Subcutaneous abdominal adipose tissue (tissue), 5 donors: ENCODE measurements at regions not wholly inside any gene's neighbourhood (a gene's known extent, or its start where the extent isn't known, plus 50 kb on each side); places are given as distances from the start of the nearest gene placed in this dataset.
"Not testable (repeated sequence)": the region's sequence is repeated elsewhere in the genome, so short reads cannot be mapped to it uniquely, and the experiment has no call there.

Source experiments
- H3K27ac ChIP-seq: one replicate; pipeline ENCODE4 v1.7.0; 2013; ENCODE audit warnings: low read depth, mild to moderate bottlenecking, inconsistent platforms, low read length, moderate library complexity
- H3K27me3 ChIP-seq, 5 donors: one replicate each; pipeline ENCODE4 v1.7.0; 2013; ENCODE audit warnings: low read length in 5 of 5, inconsistent platforms in 1 of 5; ENCODE audit not compliant: control insufficient read depth in 5 of 5, insufficient read depth in 4 of 5
- H3K36me3 ChIP-seq, 5 donors: one replicate each; pipeline ENCODE4 v1.7.0; 2013; ENCODE audit warnings: low read length in 5 of 5; ENCODE audit not compliant: control insufficient read depth in 5 of 5, insufficient read depth in 5 of 5
- H3K4me1 ChIP-seq, 5 donors: one replicate each; pipeline ENCODE4 v1.7.0; 2013; ENCODE audit warnings: low read length in 5 of 5, mild to moderate bottlenecking in 3 of 5, moderate library complexity in 1 of 5; ENCODE audit not compliant: control insufficient read depth in 5 of 5, insufficient read depth in 5 of 5
- H3K4me3 ChIP-seq, 5 donors: one replicate each; pipeline ENCODE4 v1.7.0; 2013; ENCODE audit warnings: low read length in 5 of 5, low read depth in 1 of 5
- H3K9ac ChIP-seq, 5 donors: one replicate each; pipeline ENCODE4 v1.7.0; 2013; ENCODE audit warnings: low read length in 5 of 5, mild to moderate bottlenecking in 4 of 5, moderate library complexity in 3 of 5
- H3K9me3 ChIP-seq, 5 donors: one replicate each; pipeline ENCODE4 v1.7.0; 2013; ENCODE audit warnings: low read length in 5 of 5; ENCODE audit not compliant: control insufficient read depth in 5 of 5
- donor health status: healthy.
- donor health status: healthy.
- donor health status: healthy.
- donor health status: healthy.
- donor health status: healthy.

- H3K36me3 ChIP-seq: no peaks in the 10 kb centered on the region
- no peaks in the 10 kb centered on the region for H3K27me3 ChIP-seq
- no peak overlapping the region for H3K4me3 ChIP-seq
- no peak overlapping the region for H3K27ac ChIP-seq
- H3K9me3 ChIP-seq: no peaks in the 10 kb centered on the region
- H3K4me1 ChIP-seq: no peaks in the 10 kb centered on the region
- no peak overlapping the region for H3K9ac ChIP-seq
Measured at GRCh38 chr9:18317896-18318295, 156.1 kb upstream of the ADAMTSL1 start.

- no peaks in the 10 kb centered on the region for H3K36me3 ChIP-seq
- H3K9ac ChIP-seq: no peak overlapping the region
- H3K27me3 ChIP-seq: no peaks in the 10 kb centered on the region
- no peak overlapping the region for H3K4me3 ChIP-seq
- H3K27ac ChIP-seq: no peak overlapping the region
- no peaks in the 10 kb centered on the region for H3K9me3 ChIP-seq
- H3K4me1 ChIP-seq: no peaks in the 10 kb centered on the region
Measured at GRCh38 chr9:18319918-18320445, 154.0 kb upstream of the ADAMTSL1 start.

DNA sequence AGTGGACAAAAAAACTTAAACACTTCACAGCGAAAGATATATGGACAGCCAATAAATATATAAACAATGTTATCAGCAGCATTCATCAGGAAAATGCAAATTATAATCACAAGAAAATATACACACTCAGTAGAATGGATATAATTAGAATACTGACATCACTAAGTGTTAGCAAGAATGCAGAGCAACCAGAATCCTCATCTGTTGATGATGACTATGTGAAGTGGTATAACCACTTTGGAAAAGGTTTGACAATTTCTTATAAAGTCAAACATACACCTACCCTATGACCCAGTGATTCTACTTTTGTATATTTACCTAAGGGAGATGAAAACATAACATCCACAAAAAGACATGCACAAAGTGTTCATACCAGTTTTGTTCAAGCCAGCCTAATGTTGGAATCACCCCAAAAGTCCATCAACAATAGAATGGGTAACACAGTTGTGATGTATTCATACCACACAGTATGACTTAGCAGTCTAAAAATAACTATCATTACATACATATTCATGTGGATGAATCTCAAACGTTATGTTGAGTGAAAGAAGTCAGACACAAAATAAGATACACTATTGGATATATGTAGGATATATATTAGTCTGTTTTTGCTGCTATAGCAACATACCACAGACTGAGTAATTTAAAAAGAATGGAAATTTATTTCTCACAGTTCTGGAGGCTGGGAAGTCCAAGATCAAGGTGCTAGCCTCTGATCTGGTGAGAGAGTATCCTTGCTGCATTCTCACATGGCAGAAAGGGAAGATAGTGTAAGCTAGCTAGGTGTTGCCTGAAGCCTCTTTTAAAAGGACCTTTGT, 148.8 kb upstream of the ADAMTSL1 start:
- H3K9ac ChIP-seq: no peak overlapping the region
- no peak overlapping the region for H3K27ac ChIP-seq
- H3K27me3 ChIP-seq: no peaks in the 10 kb centered on the region
- no peaks in the 10 kb centered on the region for H3K36me3 ChIP-seq
- H3K9me3 ChIP-seq: no peaks in the 10 kb centered on the region
- H3K4me3 ChIP-seq: no peak overlapping the region
- H3K4me1 ChIP-seq: peaks cover 0 to 4% (median 0%) of the 10 kb centered on the region in 5 donors

DNA sequence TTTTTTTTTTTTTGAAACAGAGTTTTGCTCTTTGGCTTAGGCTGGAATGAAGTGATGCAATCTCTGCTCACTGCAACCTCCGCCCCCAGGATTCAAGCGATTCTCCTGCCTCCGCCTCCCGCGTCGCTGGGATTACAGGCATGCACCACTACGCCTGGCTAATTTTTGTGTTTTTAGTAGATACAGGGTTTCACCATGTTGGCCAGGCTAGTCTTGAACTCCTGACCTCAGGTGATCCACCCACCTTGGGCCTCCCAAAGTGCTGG, 148.3 kb upstream of the ADAMTSL1 start:
- H3K9ac ChIP-seq, H3K4me1 ChIP-seq, H3K27ac ChIP-seq, H3K27me3 ChIP-seq, H3K9me3 ChIP-seq, H3K4me3 ChIP-seq, H3K36me3 ChIP-seq: not testable (repeated sequence)

DNA sequence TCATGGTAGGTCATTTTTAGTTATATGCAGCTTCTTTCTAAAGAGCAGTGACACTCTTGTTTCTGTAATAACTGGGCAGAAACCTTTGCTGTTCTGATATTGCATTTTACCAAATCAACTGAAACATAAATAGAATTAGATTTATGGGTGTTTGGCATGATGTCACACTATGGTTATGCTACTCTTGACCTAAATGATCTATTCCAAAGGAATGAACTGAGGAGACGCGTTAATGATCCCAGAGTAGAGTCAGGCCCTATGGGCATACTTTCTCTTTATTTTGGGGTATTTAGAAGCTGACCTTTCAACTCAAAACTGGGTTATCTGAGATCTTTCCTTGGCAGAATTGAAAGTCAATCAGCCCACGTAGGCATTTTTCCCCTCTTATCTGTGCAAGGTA, 146.8 kb upstream of the ADAMTSL1 start:
- peaks cover 0 to 8% (median 0%) of the 10 kb centered on the region in 5 donors for H3K4me1 ChIP-seq
- no peak overlapping the region for H3K27ac ChIP-seq
- no peak overlapping the region for H3K4me3 ChIP-seq
- no peaks in the 10 kb centered on the region for H3K36me3 ChIP-seq
- H3K9ac ChIP-seq: no peak overlapping the region
- no peaks in the 10 kb centered on the region for H3K27me3 ChIP-seq
- H3K9me3 ChIP-seq: no peaks in the 10 kb centered on the region

- no peaks in the 10 kb centered on the region for H3K36me3 ChIP-seq
- H3K4me1 ChIP-seq: peaks cover 0 to 14% (median 0%) of the 10 kb centered on the region in 5 donors
- no peak overlapping the region for H3K4me3 ChIP-seq
- no peak overlapping the region for H3K27ac ChIP-seq
- H3K27me3 ChIP-seq: no peaks in the 10 kb centered on the region
- H3K9me3 ChIP-seq: no peaks in the 10 kb centered on the region
- no peak overlapping the region for H3K9ac ChIP-seq
Measured at GRCh38 chr9:18330401-18331309, 143.3 kb upstream of the ADAMTSL1 start.

DNA sequence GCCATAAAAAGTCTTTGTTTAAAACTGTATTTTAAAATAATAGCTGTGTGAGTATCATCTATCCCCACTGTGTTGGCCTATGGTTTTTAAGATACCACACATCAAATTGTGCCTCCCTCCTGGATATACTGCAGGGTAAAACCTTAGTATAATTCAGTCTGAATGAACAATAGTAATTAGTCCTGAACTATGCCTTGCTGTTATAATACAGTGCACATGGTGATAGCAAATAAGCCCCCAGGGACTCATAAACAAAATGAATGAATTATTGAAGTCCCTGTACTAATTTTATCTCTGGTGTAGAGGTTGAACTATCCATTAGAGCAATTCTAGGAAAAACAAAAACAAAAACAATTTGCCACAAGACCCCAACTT, 142.7 kb upstream of the ADAMTSL1 start:
- H3K4me3 ChIP-seq: no peak overlapping the region
- H3K9me3 ChIP-seq: no peaks in the 10 kb centered on the region
- H3K9ac ChIP-seq: no peak overlapping the region
- H3K36me3 ChIP-seq: no peaks in the 10 kb centered on the region
- no peak overlapping the region for H3K27ac ChIP-seq
- peaks cover 0 to 14% (median 0%) of the 10 kb centered on the region in 5 donors for H3K4me1 ChIP-seq
- H3K27me3 ChIP-seq: no peaks in the 10 kb centered on the region

GRCh38 chr9:18331808-18332209, 142.1 kb upstream of the ADAMTSL1 start:
- no peaks in the 10 kb centered on the region for H3K36me3 ChIP-seq
- H3K27ac ChIP-seq: no peak overlapping the region
- no peaks in the 10 kb centered on the region for H3K9me3 ChIP-seq

GRCh38 chr9:18333157-18333556, 140.8 kb upstream of the ADAMTSL1 start:
- H3K36me3 ChIP-seq: no peaks in the 10 kb centered on the region
- H3K27me3 ChIP-seq: no peaks in the 10 kb centered on the region
- peaks cover 0 to 14% (median 0%) of the 10 kb centered on the region in 5 donors for H3K4me1 ChIP-seq
- H3K9ac ChIP-seq: no peak overlapping the region
- no peaks in the 10 kb centered on the region for H3K9me3 ChIP-seq
- H3K4me3 ChIP-seq: no peak overlapping the region
- H3K27ac ChIP-seq: no peak overlapping the region

More at GRCh38 chr9:18331808-18332209, 142.1 kb upstream of the ADAMTSL1 start:
- Histone ChIP-seq H3K27me3 (no peaks in the 10 kb centered on the region), H3K4me1 (peaks cover 0 to 14% (median 0%) of the 10 kb centered on the region in 5 donors), H3K9ac (no peak overlapping the region), H3K4me3 (no peak overlapping the region)

DNA sequence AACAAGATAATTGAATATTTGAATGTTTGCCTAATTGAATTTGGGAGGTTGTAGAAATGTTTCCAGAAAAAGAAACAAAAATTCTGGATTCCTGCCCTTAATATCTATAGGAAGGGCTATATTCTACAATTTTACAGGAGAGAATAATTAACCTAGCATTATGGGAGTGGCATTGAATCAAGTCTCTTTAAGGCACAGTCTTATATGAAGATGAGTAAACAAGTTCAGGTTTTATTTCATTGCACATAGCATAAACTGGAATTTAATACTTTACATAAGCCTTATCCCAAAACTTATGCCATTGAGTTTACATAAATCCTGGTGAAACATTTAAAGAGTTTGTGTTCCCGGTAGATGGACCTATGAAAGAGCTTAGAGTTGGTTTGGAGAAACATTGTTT, 138.1 kb upstream of the ADAMTSL1 start:
- Histone ChIP-seq H3K4me3 (no peak overlapping the region), H3K27me3 (no peaks in the 10 kb centered on the region), H3K9me3 (no peaks in the 10 kb centered on the region), H3K9ac (no peak overlapping the region), H3K27ac (no peak overlapping the region), H3K4me1 (peaks cover 0 to 14% (median 0%) of the 10 kb centered on the region in 5 donors), H3K36me3 (no peaks in the 10 kb centered on the region)
